ENCODE measurements at regions not wholly inside any gene's neighbourhood (a gene's known extent, or its start where the extent isn't known, plus 50 kb on each side); places are given as distances from the start of the nearest gene placed in this dataset.
A peak's percentile ranks its signal among the peaks of the same experiment; 100 is the strongest.
"Not testable (repeated sequence)": the region's sequence is repeated elsewhere in the genome, so short reads cannot be mapped to it uniquely, and the experiment has no call there.

DNA sequence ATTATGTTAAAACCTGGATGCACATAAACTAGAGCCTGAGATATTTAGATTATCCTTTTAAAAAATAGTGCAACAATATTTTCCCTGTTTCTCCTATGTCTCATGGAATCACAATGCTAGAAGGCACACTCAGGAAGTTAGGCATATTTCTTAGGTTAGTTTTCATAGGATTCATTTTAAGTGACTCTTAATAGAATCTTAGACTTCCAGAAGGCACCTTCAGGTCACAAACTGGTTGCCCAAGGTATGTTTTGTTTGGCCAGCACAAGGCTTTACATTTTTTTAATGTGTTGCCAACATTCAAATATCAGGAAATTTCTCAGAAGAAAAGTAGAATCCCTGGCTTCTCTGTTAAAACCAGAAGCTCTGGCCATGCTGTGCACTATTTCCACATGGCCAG lies 129.3 kb downstream of the LNPK start:
- no peak for DNase-seq

DNA sequence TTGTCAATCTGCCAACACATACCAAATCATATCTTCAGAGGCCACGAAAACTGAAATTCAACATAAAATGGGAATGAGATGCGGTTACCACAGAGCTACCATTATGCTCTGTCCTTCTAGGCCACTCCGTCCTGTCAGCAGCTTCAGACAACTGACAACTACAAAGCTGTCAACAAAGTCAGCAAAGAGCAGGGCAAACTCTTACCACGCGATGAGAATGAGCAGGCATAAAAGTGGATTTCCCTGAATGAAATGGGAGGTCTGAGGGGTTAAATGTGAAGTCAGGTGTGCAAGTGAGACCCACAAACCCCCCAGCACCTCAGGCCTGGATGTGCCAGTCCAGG lies 130.1 kb downstream of the LNPK start:
- no peak for DNase-seq

DNA sequence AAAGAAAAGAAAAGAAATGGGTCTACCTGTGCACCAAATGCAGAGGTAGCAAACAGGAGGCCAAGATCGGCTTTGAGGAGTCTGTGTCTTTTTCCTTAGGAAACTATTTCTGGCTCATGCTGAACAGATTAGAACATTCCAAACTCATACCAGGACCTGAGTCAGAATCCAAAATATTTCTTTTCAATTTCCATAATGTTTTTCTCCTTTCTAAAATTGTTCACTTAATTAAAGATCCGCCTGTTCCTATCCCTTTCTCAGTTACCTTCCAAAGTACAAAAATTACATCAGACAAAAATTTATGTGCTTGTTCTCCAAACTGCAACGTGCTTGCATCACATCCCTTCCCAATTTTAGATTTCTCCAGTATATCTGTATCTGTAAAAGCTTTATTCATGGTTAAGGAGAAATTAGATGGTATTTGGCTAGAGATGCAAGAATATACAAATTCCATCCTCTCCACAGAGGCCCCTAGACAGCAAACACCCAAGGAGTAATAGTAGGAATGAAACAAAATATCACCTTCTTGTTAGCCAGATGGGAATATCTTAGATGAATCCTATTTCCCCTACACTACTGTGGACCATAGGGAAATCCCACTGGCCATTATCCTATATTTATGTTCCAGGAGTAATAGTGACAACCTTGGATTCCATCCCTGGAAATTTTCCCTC lies 130.6 kb downstream of the LNPK start:
- no peak for DNase-seq

- DNase-seq = no peak
Observed at GRCh38 chr2:175865716-175866115, 136.4 kb downstream of the LNPK start.

DNA sequence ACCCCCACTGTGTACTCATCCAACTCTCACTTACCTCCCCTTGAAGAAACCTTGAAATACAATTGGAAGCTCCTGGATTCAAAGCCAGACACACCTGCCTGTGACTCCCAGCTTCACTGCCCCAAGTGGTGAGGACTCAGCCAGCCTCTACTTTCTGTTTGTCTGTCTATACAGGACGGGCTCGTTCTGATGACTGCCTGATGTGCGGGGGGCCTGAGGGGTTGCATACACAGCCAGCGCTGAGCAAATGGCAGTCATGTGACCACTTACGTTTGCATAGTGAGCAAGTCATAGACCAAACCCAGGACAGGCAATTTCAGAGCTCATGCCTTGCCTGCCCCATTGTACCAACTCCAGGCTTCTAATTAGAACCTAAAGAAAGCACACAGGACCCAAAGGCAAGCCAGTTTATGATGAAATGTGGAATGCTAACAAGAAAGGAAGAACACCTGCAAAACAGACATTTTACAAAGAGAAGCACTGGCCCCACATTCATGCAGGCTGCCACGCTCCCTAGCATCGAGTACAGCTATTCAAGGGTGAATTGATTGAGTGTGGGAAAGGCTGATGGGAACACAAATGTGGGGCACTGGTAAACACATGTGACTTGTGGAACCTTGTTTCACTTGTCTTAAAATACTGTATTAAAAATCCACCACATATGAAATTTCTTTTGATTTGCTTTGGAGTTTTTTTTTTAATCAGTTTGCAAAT lies 137.8 kb downstream of the LNPK start:
- DNase-seq = no peak

GRCh38 chr2:175861958-175862357 lies 140.1 kb downstream of the LNPK start:
- DNase-seq = no peak

- DNase-seq = no peak
Observed at GRCh38 chr2:175855794-175856453, 146.1 kb downstream of the LNPK start.

GRCh38 chr2:175855236-175855635 lies 146.8 kb downstream of the LNPK start:
- no peak for DNase-seq

GRCh38 chr2:175854665-175855064 lies 147.4 kb downstream of the LNPK start:
- no peak for DNase-seq

DNA sequence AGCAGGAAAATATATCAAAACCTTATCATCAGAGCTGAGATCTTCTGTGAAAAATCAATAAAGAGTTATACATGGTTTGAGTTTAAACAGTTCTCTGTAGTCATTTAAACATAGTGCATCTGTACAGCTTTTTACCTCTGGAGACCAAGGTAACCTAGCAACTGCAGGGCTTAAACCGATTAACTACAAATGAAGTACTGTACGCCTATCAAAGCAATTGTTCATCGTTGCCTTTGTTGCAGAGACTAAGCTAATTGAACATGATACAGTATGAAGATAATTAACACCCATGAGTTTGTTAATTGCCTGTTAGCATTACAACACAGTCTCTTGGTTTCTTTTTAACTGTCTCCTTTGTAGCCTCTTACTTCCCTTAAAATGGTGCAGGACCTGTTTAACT lies 147.9 kb downstream of the LNPK start:
- DNase-seq = peak; percentile 8

DNA sequence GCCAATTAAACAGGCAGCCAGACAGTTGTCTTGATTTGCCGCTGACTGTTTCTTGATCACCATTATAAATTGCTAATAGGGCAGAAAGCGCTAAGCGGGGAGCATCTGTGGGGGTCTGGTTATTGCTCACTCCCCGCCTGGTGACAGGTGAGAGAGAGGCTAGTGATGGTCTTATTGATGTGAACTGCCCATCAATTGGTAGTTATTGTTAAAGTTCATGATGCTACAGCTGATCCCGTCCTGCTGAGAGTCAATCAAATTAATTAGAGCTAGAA lies 148.5 kb downstream of the LNPK start:
- no peak for DNase-seq

DNA sequence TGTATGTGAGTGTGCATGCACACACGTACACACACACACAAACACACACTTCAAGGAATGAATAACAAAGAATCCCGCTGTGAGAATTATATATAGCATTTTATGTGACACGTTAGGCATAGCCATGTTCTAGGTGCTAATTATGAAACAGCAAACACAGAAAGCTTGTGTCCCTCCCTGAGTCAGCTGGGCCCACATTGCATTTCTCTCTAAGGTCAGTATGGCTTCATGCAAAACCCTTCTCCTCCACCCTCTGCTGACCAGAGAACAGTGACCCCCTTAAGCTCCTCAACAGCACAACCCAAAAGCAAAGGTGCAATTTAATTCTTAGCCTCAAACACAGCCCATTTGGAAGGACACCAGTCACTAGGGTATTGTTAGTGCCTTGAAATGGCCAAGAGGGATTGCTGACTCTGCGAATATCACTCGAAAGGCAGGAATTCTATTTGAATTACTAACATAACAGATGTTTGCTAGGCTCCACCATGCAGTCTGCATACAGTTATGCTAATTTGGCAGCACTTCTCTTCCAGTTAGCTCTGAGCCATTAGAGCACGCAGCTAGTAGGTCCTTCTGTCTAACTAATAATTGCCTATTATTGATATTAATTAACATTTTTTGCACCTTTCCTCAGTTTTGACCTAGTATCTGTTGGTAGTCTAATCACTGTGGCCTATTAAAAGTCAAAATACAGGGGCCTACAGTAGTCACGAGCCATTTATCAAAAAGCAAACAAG lies 149.0 kb downstream of the LNPK start:
- DNase-seq = no peak

GRCh38 chr2:175847128-175847527 lies 154.9 kb downstream of the LNPK start:
- no peak for DNase-seq

DNA sequence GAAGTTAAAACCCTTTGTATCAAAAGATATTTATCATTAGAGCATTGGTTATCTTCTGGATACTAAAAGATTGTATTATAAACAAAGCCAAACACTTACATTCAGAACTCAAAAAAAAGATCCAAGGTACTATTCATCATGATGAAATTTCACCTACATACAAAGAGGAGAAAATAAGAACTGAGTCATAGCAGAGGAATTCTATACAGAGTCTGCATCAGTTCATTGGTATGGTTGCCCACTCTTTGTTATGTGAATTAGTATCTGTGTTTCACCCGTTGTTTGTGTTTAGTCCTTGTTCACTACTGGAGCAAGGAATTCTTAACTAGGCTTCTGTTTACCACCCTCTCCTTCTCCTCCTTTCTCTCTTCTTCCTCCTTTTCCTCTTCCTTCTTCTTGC lies 157.9 kb downstream of the LNPK start:
- no peak for DNase-seq

GRCh38 chr2:175843625-175844024 lies 158.4 kb downstream of the LNPK start:
- no peak for DNase-seq

DNA sequence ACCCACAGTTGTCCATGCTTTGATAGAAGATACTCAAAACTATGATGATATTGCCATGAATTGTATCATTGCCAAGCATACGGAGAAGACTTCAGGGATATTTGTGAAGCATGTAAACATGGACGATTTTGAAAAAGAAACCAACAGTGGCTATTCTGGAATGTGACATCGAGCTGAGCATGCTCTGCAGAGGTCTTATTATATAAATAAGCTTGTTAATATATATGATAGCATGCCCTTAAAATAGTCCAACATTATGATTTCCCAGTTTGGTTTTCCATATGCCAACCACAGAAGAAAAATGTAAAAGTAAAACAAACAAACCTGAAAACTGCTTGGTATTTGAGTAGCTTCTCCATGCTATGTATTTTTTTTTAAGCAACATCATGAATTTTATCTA lies 159.1 kb downstream of the LNPK start:
- DNase-seq = no peak

DNA sequence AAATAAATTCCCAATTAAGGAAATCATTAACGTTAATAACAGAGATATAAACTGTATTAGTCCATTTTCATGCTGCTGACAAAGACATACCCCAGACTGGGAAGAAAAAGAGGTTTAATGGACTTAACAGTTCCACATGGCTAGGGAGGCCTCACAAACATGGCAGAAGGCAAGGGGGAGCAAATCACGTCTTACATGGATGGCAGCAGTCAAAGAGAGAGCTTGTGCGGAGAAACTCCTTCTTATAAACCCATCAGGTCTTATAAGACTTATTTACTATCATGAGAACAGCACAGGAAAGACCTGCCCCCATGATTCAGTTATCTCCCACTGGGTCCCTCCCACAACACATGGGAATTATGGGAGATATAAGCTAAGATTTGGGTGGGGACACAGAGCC lies 161.3 kb downstream of the LNPK start:
- not testable (repeated sequence) for DNase-seq

- DNase-seq = no peak
Observed at GRCh38 chr2:175840256-175840655, 161.8 kb downstream of the LNPK start.

- no peak for DNase-seq
Observed at GRCh38 chr2:175838979-175839378, 163.1 kb downstream of the LNPK start.

- no peak for DNase-seq
Observed at GRCh38 chr2:175837046-175837445, 165.0 kb downstream of the LNPK start.

- DNase-seq = no peak
Observed at GRCh38 chr2:175836361-175836760, 165.7 kb downstream of the LNPK start.

GRCh38 chr2:175834477-175834876 lies 167.6 kb downstream of the LNPK start:
- DNase-seq = peak; percentile 78

DNA sequence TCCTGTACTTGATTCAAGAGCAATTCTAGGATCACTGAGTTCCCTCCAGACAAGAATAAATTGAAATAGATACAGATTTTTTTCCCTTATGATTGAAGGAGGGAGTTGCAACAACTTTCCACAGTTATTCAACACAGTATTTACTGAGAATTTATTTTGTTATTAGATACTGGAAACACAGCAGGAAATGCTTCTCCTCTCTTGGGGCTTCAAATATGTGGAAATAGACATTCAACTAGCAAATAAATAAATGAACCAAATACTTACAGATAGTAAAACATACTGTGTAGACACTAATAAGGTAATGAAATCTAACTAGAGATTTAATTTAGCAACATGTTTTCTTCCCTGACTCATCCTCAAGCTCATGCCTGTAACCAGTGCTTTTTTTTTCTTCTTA lies 169.2 kb downstream of the LNPK start:
- no peak for DNase-seq

DNA sequence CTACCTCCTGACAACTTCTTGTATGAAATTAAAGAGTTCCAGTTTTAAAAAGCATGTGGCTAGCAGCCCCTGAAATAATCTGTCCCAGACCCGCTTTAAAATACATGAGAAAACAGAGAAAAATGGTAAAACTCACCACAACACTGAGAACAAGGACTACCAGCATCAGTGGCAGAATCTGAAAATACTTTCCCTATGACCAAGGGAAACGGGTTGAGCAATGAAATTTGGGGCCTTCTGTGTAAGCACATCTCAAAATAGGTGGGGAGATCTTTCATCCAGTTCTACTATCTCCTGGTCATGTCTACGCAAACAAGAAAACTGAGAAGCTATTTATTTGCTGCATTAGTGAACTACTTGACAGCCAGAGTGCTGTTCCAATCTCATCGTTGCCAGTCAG lies 172.3 kb downstream of the LNPK start:
- DNase-seq = no peak
